ENCODE measurements at regions not wholly inside any gene's neighbourhood (a gene's known extent, or its start where the extent isn't known, plus 50 kb on each side); places are given as distances from the start of the nearest gene placed in this dataset.

- TF ChIP-seq CTCF (IDR thresholded peaks at IDR 0.05) (no peak), POLR2A (IDR thresholded peaks at IDR 0.05) (no peak), POLR2AphosphoS5 (IDR thresholded peaks at IDR 0.05) (no peak), EP300 (IDR thresholded peaks at IDR 0.05) (no peak)
Observed at GRCh38 chr3:184457329-184457728, 77.5 kb downstream of the CHRD start.
